ENCODE measurements at regions not wholly inside any gene's neighbourhood (a gene's known extent, or its start where the extent isn't known, plus 50 kb on each side); places are given as distances from the start of the nearest gene placed in this dataset.

DNA sequence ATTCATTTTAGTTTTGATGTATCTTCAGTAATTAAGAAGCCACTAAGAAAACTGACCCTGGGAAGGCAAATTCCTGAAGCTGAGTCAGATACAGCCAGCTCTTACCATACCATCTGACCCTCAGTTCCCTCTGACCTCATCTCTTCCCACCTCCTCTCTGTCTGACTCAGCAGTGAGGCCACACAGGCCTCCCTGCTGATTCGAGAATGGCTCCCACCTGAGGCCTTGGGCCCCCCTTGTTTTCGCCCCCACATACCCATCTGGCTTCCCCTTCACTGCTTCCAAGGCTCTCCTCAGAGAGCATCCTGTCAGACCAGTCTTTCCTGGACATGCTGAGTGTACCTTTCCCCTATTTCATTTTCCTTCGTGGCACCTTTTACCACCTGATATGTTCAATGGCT, 71.0 kb upstream of the CYP1B1 start:
- TF ChIP-seq, protein P1, sequence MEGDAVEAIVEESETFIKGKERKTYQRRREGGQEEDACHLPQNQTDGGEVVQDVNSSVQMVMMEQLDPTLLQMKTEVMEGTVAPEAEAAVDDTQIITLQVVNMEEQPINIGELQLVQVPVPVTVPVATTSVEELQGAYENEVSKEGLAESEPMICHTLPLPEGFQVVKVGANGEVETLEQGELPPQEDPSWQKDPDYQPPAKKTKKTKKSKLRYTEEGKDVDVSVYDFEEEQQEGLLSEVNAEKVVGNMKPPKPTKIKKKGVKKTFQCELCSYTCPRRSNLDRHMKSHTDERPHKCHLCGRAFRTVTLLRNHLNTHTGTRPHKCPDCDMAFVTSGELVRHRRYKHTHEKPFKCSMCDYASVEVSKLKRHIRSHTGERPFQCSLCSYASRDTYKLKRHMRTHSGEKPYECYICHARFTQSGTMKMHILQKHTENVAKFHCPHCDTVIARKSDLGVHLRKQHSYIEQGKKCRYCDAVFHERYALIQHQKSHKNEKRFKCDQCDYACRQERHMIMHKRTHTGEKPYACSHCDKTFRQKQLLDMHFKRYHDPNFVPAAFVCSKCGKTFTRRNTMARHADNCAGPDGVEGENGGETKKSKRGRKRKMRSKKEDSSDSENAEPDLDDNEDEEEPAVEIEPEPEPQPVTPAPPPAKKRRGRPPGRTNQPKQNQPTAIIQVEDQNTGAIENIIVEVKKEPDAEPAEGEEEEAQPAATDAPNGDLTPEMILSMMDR (IDR thresholded peaks at IDR 0.05; ENCODE audit: poor library complexity, severe bottlenecking): no peak
- no peak for TF ChIP-seq EZH2 (IDR thresholded peaks at IDR 0.05; ENCODE audit: borderline replicate concordance, insufficient read depth, low read length, poor library complexity, severe bottlenecking)
